AG08395 (cell line): ENCODE measurements at regions not wholly inside any gene's neighbourhood (a gene's known extent, or its start where the extent isn't known, plus 50 kb on each side); places are given as distances from the start of the nearest gene placed in this dataset.
"Not testable (repeated sequence)": the region's sequence is repeated elsewhere in the genome, so short reads cannot be mapped to it uniquely, and the experiment has no call there.

Source experiments
- DNase-seq: peaks from one replicate; pipeline ENCODE4 v3.0.0; 2012; ENCODE audit warnings: mixed read lengths, low spot score

GRCh38 chr11:16605894-16606783 lies 132.3 kb upstream of the C11orf58 start:
- DNase-seq: peak; percentile 85

- DNase-seq: no peak
Observed at GRCh38 chr11:16605389-16605893, 133.0 kb upstream of the C11orf58 start.

DNA sequence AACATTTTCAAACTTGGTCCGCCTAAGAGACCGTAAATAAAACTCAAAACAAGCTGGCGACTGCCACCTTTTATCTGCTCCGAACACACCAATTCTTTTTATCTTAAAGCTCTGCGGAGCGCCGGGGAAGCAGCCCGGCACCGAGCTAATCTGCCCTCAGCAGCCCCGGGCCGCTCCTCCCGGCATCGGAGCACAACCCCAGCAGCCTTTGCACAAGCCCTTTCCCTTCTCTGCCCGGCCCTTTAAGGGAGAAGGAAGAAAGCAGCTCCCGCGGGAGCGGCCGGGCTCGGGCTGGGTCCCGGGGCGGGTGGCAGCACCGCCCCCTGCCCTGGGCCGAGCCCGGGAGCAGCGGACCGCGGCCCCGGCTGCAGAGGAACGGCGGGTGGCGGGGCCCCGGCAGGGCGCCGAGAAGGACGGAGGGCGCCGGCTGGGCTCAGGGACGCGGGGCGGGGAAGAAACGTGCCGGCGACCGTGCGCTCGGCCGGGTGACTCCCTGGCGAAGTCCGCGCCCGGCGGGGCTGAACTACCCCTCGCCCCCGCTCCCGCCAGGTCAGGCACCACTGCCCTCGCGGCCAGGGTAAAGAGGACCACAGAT lies 133.6 kb upstream of the C11orf58 start:
- DNase-seq: no peak

- no peak for DNase-seq
Observed at GRCh38 chr11:16603890-16604793, 134.3 kb upstream of the C11orf58 start.

- DNase-seq: no peak
Observed at GRCh38 chr11:16603245-16603644, 135.2 kb upstream of the C11orf58 start.

GRCh38 chr11:16598906-16599305 lies 139.5 kb upstream of the C11orf58 start:
- no peak for DNase-seq

- no peak for DNase-seq
Observed at GRCh38 chr11:16598032-16598431, 140.4 kb upstream of the C11orf58 start.

DNA sequence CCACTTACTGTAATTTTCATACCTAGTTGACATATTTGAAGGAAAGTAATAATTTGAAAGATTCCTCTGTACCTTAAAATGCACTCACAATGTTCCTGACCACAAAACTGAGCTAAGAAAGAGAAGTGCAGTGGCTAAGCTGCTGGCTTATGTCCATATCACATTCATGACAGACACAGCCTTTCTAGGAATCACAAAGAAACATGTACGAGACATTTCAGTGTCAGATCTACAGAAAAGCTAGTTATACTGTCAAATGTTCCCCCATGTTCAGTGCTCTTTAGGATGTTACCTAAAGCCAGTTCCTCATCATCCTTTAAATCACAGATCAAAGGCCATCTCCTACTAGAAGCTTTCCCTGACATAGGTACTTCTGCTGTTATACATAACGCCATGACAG lies 142.2 kb upstream of the C11orf58 start:
- DNase-seq: no peak

- no peak for DNase-seq
Observed at GRCh38 chr11:16591157-16591556, 147.3 kb upstream of the C11orf58 start.

DNA sequence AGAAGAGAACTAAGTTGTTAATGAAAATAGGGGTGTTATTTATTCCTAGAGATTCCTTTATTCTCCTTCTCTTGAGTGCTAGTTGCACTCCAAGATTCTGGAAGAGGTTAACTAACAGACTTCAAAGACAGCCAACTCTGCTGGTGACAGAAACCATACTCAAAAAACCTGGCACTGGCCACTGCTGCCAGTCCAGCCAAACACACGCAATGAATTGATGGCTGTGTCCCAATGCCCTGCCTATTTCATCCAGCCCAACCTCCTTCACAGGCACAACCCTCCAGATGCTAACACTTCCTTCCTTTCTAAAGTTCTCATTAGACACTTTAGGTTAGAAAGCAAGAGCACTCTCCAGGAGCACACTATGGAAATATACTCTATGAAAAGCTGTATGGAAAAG lies 150.8 kb upstream of the C11orf58 start:
- DNase-seq: no peak

DNA sequence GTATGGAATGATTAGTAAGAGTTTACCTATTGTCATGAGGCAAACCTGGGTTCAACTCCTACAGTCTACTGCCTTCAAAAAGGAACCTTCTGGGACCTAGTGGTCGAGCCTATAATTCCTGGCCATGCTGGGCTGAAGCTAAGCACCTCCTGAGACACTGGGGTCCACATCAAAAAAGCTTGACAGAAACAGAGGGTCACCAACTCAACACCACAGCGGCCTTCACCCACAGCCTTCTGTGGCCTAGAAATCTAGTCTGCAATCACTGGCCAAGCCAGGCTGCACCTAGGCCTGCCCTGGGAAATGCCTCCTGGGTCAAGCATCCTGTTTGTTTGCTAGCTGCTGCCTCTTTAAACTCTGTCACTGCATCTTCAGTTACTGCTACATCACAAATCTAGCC lies 153.9 kb upstream of the C11orf58 start:
- DNase-seq: no peak

- DNase-seq: not testable (repeated sequence)
Observed at GRCh38 chr11:16581078-16581477, 157.4 kb upstream of the C11orf58 start.

DNA sequence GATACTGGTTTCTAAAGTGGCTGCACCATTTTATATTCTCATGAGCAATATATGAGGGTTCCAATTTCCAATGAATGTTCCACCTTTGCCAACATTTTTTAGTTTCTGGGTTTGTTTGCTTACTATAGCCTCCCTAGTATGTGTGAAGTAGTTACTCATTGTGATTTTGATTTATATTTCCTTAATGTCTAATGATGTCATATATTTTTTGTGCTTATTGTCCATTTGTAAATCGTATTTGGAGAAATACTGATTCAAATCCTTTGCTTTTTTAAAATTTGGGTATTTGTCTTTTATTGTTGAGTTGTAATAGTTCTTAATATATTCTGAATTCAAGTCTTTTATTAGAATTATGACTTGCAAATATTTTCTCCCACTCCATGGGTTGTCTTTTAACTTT lies 161.0 kb upstream of the C11orf58 start:
- DNase-seq: no peak

- not testable (repeated sequence) for DNase-seq
Observed at GRCh38 chr11:16574889-16575288, 163.6 kb upstream of the C11orf58 start.

DNA sequence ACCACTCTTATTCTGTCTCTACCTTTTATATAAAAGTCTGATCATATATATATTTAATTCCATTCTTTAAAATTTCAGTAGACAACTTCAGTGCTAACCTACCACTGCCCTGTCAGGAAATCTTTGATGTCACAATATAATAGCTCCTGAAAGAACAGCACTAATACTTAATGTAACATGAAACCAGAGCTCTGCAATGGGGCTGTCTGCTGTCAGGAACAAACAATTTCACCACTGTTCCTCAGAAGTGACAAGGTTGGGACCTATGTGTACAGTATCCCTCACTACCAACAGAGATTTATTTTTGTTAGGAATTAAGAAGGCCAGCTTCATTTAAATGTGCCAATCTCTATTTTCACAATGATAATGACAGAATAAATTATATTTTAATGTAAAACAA lies 165.5 kb upstream of the C11orf58 start:
- DNase-seq: no peak

DNA sequence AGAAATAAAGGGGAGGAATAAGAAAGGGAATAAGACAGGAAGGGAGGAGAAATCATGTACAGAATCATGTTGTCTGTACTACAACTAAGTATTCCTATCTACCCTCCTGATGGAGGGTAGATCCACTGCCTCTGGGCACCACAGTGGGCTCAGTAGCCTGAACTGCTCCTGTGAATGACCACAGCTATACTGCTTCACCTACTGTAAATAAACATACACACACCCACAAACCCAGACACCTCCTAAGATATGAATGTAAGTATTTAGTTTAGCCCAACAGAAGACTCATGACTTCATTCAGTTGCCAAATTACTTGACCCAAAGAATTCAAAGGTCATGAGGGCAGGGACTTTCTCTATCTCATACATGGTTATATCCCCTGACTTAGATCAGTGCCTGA lies 177.3 kb upstream of the C11orf58 start:
- DNase-seq: no peak

GRCh38 chr11:16558494-16558893 lies 180.0 kb upstream of the C11orf58 start:
- no peak for DNase-seq

GRCh38 chr11:16555956-16556355 lies 182.5 kb upstream of the C11orf58 start:
- DNase-seq: no peak

DNA sequence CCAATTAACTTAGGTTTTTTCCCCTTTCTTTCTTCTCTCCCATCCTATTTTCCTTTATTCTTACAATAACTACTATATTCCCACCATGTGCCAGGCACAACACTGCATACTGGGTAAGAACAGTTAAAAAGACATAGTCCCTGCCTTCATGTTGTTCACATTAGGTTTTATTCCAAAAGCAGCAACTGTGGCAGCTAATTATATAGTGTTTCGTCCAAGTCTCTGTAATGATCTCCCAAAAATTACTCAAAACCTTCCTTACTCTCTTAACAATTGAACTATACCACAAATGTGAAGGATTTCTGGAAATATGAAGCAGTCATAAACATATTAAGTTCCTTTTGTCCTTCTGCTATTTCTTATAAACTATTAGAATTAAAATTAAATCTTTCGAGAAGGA lies 184.1 kb upstream of the C11orf58 start:
- DNase-seq: no peak

GRCh38 chr11:16547879-16548278 lies 190.6 kb upstream of the C11orf58 start:
- DNase-seq: no peak

- DNase-seq: no peak
Observed at GRCh38 chr11:16543642-16544041, 187.3 kb upstream of the SOX6 start.

GRCh38 chr11:16542353-16542752 lies 186.0 kb upstream of the SOX6 start:
- DNase-seq: no peak
